Mesothelial cell of epicardium (in vitro differentiated cells): ENCODE measurements at regions not wholly inside any gene's neighbourhood (a gene's known extent, or its start where the extent isn't known, plus 50 kb on each side); places are given as distances from the start of the nearest gene placed in this dataset.

ENCODE experiments used
- DNase-seq, 2 experiments: peaks; one replicate each; pipeline ENCODE4 v3.0.0; 2021; ENCODE audit warnings: low spot score in 2 of 2; ENCODE audit not compliant: unreplicated experiment in 2 of 2
- H3K27ac Mint-ChIP-seq: 2 replicates; pipeline ENCODE4 v1.8.0; 2021; ENCODE audit warnings: mixed read lengths
- H3K27me3 Mint-ChIP-seq: 2 replicates; pipeline ENCODE4 v1.8.0; 2021; ENCODE audit warnings: low read depth, mixed read lengths
- H3K36me3 Mint-ChIP-seq: 2 replicates; pipeline ENCODE4 v1.8.0; 2021; ENCODE audit warnings: mixed read lengths
- H3K4me1 Mint-ChIP-seq: 2 replicates; pipeline ENCODE4 v1.8.0; 2021; ENCODE audit warnings: mixed read lengths
- H3K4me3 Mint-ChIP-seq: 2 replicates; pipeline ENCODE4 v1.8.0; 2021; ENCODE audit warnings: mild to moderate bottlenecking, moderate library complexity, mixed read lengths
- H3K9me3 Mint-ChIP-seq: 2 replicates; pipeline ENCODE4 v1.8.0; 2021; ENCODE audit warnings: mixed read lengths
- CTCF ChIP-seq: fragments of 200-600 bp; sonication (generic); IDR thresholded peaks from one replicate; pipeline ENCODE4 v1.5.0; 2021; ENCODE audit warnings: antibody characterized with exemption; ENCODE audit not compliant: unreplicated experiment

- no peak for TF ChIP-seq CTCF
- Mint-ChIP-seq H3K27me3 (peaks cover 3% of the 10 kb centered on the region), H3K4me1 (peaks cover 35% of the 10 kb centered on the region), H3K9me3 (no peaks in the 10 kb centered on the region), H3K4me3 (no peak overlapping the region), H3K27ac (peak overlapping the region; percentile 25), H3K36me3 (no peaks in the 10 kb centered on the region)
- DNase-seq = no peak
Observed at GRCh38 chr11:128399251-128400121, 187.9 kb downstream of the ETS1 start.

GRCh38 chr11:128398517-128399250 lies 188.7 kb downstream of the ETS1 start:
- Mint-ChIP-seq H3K27me3 (peaks cover 3% of the 10 kb centered on the region), H3K9me3 (no peaks in the 10 kb centered on the region), H3K27ac (no peak overlapping the region), H3K4me1 (peaks cover 43% of the 10 kb centered on the region), H3K4me3 (no peak overlapping the region), H3K36me3 (no peaks in the 10 kb centered on the region)
- DNase-seq = no peak
- no peak for TF ChIP-seq CTCF

- Mint-ChIP-seq H3K27me3 (no peaks in the 10 kb centered on the region), H3K36me3 (no peaks in the 10 kb centered on the region), H3K9me3 (no peaks in the 10 kb centered on the region), H3K4me1 (peaks cover 49% of the 10 kb centered on the region), H3K4me3 (no peak overlapping the region), H3K27ac (no peak overlapping the region)
- no peak for DNase-seq
- TF ChIP-seq CTCF = no peak
Observed at GRCh38 chr11:128397362-128397761, 190.0 kb downstream of the ETS1 start.

- no peak for TF ChIP-seq CTCF
- Mint-ChIP-seq H3K27me3 (no peaks in the 10 kb centered on the region), H3K9me3 (no peaks in the 10 kb centered on the region), H3K27ac (peak overlapping the region; percentile 92), H3K4me3 (no peak overlapping the region), H3K4me1 (peaks cover 49% of the 10 kb centered on the region), H3K36me3 (no peaks in the 10 kb centered on the region)
- DNase-seq = no peak
Observed at GRCh38 chr11:128394431-128395089, 192.8 kb downstream of the ETS1 start.

- Mint-ChIP-seq H3K4me1 (peaks cover 56% of the 10 kb centered on the region), H3K36me3 (no peaks in the 10 kb centered on the region), H3K9me3 (no peaks in the 10 kb centered on the region), H3K27ac (no peak overlapping the region), H3K4me3 (no peak overlapping the region), H3K27me3 (no peaks in the 10 kb centered on the region)
- DNase-seq = no peak
- no peak for TF ChIP-seq CTCF
Observed at GRCh38 chr11:128392259-128392658, 195.1 kb downstream of the ETS1 start.
